ENCODE measurements at regions not wholly inside any gene's neighbourhood (a gene's known extent, or its start where the extent isn't known, plus 50 kb on each side); places are given as distances from the start of the nearest gene placed in this dataset.

GRCh38 chr7:113801751-113802150 lies 117.1 kb downstream of the PPP1R3A start:
- TF ChIP-seq CTCF (IDR thresholded peaks at IDR 0.05; ENCODE audit: borderline replicate concordance, extremely low read depth, low read length, poor library complexity, severe bottlenecking): no peak
- TF ChIP-seq EZH2 (IDR thresholded peaks at IDR 0.05; ENCODE audit: borderline replicate concordance, low read depth, low read length, severe bottlenecking): no peak

All from DND-41 (cell line).